ENCODE measurements at regions not wholly inside any gene's neighbourhood (a gene's known extent, or its start where the extent isn't known, plus 50 kb on each side); places are given as distances from the start of the nearest gene placed in this dataset.
A peak's percentile ranks its signal among the peaks of the same experiment; 100 is the strongest.

- DNase-seq, result no peak
These were observed 54.2 kb upstream of the MCTP2 start for GRCh38 chr15:94177112-94177511.

DNA sequence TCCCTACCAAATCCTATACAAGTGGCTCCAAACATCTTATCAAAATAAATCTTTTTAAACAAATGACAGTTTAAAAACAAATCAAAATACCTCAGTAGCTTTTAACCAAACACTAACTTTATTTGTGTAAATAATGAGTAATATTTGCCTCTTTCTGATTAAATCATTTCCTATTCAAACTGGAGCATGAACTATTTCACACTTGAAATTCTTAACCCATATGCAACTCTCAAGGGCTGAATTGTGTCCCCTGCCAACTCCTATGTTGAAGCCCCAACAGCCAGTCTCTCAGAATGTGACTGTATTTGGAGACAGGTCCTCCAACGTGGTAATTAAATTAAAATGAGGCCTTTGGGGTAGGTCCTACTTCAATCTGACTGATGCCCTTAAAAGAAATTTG lies 55.9 kb upstream of the MCTP2 start:
- DNase-seq, result no peak

DNA sequence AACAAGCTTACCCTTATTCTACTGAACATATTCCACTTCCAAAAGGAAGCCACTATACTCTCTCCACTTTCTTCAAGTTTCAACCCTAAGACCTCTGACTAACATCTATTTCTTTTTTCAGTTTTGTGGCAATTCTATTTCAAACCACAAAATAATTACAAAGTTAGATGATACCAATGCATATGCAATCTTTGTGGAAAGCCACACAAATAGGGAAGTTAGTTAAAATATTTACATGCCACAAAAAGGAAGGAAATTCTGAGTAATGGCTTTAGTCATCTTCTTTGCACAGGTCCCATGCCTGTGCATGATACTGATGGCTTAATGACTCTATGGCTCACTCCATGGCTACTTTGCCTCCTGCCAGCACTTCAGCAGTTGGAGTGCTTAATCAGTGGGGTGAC lies 57.0 kb upstream of the MCTP2 start:
- no peak for DNase-seq

DNA sequence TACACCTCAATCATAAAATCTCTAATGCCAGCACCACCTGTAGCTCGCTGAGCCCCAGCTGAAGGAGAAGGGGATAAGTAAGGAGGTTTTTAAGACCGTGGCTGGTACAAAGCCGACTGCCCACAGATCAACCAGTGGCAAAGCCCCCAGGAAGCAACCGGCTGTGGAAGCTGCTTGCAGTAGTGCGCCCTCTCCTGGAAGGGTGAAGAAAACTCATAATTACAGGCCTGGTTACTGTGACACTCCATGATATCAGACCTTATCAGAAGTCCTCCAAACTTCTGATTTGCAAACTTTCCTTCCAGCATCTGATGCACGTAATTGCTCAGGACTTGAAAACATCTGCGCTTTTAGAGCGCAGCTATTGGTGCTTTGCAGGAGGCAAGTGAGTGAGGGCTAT lies 63.1 kb upstream of the MCTP2 start:
- no peak for DNase-seq

GRCh38 chr15:94164971-94165370 lies 66.4 kb upstream of the MCTP2 start:
- DNase-seq, result no peak

DNA sequence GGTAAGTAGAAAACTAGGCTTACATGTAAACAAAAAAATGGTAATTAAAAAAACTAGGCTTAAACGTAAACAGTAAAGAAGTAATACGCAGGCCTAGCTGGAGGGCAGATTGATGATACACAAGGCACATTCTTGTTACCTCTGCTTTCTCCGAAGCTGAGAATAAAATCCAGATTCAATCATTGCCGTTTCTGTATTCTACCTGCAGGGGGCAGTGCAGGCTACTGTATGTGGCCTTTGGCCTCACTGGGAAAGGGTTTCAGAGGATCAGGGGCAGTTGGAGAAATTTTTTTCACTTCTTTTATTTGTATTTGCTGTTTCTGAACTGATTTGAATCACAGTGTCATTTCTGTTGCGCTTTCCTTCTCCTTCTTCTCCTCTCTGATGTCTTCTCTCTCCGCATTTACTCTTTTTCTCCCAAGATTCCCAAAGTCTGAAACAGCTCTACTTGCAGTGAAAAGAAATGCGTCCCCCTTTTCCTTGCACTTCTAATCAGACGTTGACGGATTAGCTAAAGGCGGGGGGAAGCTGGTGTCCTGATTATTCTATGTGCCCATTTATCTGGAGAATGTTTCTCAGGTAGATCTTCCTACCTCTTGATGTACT lies 67.1 kb upstream of the MCTP2 start:
- DNase-seq, result no peak

DNA sequence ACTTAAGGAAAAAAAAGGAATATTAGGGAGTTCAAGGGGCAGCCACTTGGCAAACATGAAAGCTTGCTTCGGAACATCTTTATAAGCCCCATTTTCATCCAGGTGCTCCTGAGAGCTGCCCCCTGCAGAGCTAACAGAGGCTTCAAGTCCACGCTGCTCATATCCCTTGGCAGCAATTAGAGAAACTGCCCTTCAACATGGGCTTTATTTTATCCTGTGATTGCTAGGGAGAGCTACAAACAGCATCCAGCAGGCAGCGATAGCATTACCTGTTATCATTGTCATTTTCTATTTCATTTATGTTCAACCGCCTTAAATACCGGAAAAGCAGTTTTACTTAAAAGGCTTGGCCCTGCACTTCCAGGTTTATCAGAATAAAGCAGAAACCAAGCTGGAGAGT lies 68.4 kb upstream of the MCTP2 start:
- no peak for DNase-seq

DNA sequence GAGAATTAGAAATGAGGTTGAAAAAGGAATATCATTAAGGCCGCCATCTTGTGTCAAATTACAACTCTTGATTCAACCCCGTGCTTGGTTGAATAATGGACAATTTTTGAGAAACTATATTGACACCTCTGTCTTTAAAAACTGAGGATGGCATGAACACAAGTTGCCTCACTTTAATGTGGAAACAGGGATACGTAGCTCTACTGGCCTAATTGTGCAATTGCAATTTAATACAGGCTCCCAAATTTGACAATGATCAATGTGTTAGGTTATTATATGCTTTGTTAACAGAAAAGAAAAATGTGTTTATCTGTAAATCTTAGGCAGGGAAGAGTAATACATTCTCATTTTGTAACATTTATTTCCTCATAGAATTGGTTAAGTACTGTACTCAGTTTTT lies 77.1 kb upstream of the MCTP2 start:
- DNase-seq, result no peak

- no peak for DNase-seq
These were observed 86.3 kb upstream of the MCTP2 start for GRCh38 chr15:94145046-94145445.

DNA sequence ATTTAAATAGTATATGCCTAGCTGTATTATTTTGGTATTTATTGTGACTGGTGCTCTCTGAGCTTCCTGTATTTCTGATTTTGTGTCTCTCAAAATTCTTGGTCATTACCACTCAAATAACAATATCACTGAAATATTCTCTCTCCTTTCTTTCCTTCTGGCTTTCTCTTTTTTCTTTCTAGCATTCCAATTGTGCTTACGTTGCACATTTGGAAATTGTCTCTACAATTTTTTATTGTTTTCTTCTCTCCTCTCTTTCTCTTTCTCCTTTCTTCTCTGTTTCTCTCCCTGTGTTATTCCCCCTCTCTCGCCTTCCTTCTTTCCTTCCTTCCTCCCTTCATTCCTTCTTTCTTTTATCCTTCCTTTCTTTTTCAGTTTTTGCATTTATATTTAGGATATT lies 89.6 kb upstream of the MCTP2 start:
- no peak for DNase-seq

DNA sequence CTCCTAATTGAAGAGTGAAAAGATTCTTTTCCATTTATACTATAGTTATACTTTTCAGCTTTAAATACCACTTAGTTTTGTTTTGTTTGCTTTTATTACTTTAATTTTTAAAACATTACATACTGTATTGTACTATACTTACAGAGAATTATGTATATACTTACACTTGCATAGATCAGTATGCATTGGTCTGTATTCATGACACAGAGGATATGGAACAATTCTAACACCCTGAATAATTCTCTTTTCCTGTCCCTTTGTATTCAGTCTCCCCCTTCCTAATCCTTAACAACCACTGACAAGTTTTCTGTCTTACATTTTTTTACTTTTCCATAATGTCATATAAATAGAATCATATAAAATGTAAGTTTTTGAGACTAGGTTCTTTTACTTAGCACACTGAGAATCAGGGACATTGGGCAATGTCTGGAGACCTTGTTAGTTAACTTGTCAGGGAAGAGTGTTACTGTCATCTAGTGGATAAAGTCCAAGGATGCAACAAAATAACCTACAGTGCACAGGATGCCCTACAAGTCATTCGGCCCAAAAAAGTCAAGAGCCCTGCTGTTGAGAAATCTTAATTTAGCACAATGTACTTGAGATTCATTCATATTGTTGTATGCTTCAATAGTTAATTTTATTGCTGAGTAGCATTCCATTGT lies 95.7 kb upstream of the MCTP2 start:
- no peak for DNase-seq

DNA sequence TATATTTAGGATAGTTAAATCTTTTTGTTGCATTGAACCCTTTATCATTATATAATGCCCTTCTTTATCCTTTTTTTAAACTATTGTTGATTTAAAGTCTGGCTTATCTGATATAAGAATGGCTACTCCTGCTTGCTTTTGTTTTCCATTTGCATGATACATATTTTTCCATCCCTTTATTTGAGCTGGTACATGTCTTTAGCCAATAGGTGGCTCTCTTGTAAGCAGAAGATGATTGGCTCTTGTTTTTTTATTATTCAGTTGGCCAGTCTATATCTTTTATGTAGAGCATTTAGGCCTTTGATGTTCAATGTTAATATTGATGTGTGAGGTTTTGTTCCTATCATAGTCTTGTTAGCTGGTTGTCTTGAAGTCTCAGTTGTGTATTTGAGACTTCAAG lies 99.5 kb upstream of the MCTP2 start:
- DNase-seq, result no peak

- DNase-seq, result no peak
These were observed 100.9 kb upstream of the MCTP2 start for GRCh38 chr15:94130504-94130903.

GRCh38 chr15:94127006-94127405 lies 104.4 kb upstream of the MCTP2 start:
- no peak for DNase-seq

DNA sequence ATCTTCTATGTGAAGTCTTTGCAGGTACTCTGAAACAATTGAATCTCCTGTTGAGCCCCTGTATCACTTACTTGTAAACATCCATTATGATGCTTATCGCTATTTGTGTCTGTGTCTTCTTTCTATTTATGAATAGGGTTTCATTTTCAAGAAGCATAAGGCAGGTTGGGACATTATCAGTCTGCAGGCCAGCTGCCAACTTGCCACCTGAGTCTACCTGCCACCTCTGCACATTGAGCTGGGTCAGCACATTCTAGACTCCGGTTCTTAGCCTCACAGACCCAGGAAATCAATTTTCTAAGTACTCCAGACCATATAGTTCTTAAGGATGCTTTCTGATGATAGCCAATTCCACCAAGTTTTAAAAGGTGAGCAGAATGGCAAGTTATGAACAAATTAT lies 105.7 kb upstream of the MCTP2 start:
- DNase-seq, result no peak

DNA sequence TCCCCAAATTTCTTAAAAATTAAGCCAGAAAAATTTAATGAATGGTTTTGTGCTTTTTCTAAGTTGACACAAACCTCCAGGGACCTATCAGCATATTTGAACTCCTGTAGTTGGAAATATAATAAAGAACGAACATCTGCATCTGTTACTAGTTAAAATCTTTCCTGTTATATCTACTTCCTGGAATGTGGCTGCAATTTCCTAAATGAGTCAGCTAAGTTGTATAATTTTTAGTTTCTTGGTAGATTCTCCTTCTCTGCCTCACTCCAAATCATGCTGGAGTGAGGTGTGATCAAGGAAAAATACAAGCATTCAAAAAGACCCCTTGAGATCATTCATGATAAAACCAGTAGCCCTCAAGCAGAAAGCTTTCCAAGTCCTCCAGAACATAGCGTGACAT lies 106.2 kb upstream of the MCTP2 start:
- DNase-seq, result no peak

DNA sequence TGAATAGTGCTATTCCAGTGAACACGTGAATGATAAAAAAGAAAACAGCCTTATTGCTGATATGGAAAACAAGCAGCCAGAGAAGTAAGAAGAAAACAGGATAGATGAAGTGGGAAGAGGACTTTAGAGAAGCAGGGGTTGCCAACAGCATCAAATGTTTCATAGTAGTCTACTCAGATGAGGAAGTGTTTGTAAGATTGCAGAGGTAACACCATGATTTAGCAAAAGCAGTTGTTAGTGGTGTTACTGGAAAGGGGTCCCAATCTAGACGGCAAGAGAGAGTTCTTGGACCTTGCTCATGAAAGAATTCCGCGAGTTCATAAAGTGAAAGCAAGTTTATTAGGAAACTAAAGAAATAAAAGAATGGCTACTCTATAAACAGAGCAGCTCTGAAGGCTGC lies 108.8 kb upstream of the MCTP2 start:
- no peak for DNase-seq

GRCh38 chr15:94119923-94120775 lies 111.2 kb upstream of the MCTP2 start:
- DNase-seq, result peak; percentile 49

DNA sequence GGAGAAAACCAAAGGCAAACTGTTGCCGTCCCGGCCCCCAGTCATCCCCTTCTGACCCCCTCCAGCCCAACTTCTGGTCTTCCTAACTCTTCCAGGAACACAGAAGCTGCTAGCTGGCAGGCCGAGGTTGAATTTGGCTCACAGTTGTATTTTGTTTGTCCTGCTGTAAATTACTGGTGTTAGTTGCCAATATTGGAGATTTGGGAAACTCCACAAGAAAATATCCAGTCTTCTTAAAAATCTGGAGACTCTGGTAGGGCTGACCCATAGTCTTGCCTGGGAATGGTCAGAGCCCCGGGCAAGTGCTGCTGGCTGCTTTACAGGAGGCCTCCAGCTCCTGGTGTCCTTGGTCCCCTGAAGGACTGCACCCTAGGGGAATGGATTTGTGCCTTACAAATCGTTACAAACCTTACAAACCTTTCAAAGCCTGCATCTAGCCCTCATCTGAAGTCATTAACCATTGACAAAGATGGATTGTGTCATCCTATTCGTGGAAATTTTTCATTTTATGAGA lies 112.0 kb upstream of the MCTP2 start:
- DNase-seq, result no peak

- DNase-seq, result no peak
These were observed 120.8 kb upstream of the MCTP2 start for GRCh38 chr15:94110476-94111130.

DNA sequence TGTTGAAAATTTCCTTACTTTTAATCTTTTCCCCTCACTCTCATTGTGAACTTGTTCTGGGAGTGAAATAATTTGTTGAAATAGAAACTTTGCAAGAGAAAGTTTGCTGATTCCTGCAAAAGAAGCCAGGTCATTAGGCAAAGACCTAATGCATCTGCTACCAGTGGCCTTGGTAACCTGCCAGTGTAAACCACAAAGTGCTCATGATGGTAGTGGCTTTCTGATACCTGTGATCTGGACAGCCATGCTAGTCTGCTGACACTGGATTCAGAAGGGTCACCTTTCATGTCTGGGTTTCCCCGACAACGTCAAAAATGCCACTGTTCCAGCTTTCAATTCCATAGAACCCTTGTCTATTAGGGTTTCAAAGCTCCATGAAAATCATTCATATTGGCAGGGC lies 123.7 kb upstream of the MCTP2 start:
- no peak for DNase-seq

- no peak for DNase-seq
These were observed 125.6 kb upstream of the MCTP2 start for GRCh38 chr15:94105760-94106159.

GRCh38 chr15:94100863-94101262 lies 130.5 kb upstream of the MCTP2 start:
- DNase-seq, result no peak

- no peak for DNase-seq
These were observed 131.8 kb upstream of the MCTP2 start for GRCh38 chr15:94099574-94099960.
